Keratinocyte (primary cell): ENCODE measurements at regions not wholly inside any gene's neighbourhood (a gene's known extent, or its start where the extent isn't known, plus 50 kb on each side); places are given as distances from the start of the nearest gene placed in this dataset.
A peak's percentile ranks its signal among the peaks of the same experiment; 100 is the strongest.

ENCODE experiments used
- DNase-seq: peaks from one replicate; pipeline ENCODE4 v3.0.0-alpha.2; 2011; ENCODE audit warnings: low read depth, missing footprints, low spot score
- FAIRE-seq: peaks from 2 replicates; lab custom pipeline; 2011; peaks lifted over from hg19 to GRCh38; lab: Jason Lieb, UNC
- H2AFZ ChIP-seq: 2 replicates; pipeline ENCODE4 v1.6.0; 2012; ENCODE audit warnings: low read length, control low read depth, inconsistent platforms; ENCODE audit not compliant: control insufficient read depth
- H3K27ac ChIP-seq: 2 replicates; pipeline ENCODE4 v1.5.1; 2011; ENCODE audit warnings: low read length; ENCODE audit not compliant: control insufficient read depth, insufficient read depth
- H3K27me3 ChIP-seq: 3 replicates; pipeline ENCODE4 v1.6.0; 2011; ENCODE audit warnings: low read length; ENCODE audit not compliant: control insufficient read depth, insufficient read depth; ENCODE audit errors: extremely low read depth
- H3K36me3 ChIP-seq, 2 experiments: 2 replicates in 1 of 2; 3 replicates in 1 of 2; pipeline ENCODE4 v1.5.1; 2011; ENCODE audit warnings: low read length in 2 of 2, mild to moderate bottlenecking in 1 of 2; ENCODE audit not compliant: control insufficient read depth in 2 of 2, insufficient read depth in 2 of 2; ENCODE audit errors: extremely low read depth in 1 of 2
- H3K4me1 ChIP-seq: 3 replicates; pipeline ENCODE4 v1.5.1; 2011; ENCODE audit warnings: low read length; ENCODE audit not compliant: control insufficient read depth, insufficient read depth; ENCODE audit errors: extremely low read depth
- H3K4me2 ChIP-seq: 3 replicates; pipeline ENCODE4 v1.6.0; 2011; ENCODE audit warnings: low read depth, low read length; ENCODE audit not compliant: control insufficient read depth, insufficient read depth; ENCODE audit errors: extremely low read depth
- H3K4me3 ChIP-seq, 3 experiments: fragments of 200-600 bp in 1 of 3; sonication (generic) in 1 of 3; 2 replicates in 2 of 3; 3 replicates in 1 of 3; pipeline ENCODE4 v1.5.1; 2011 to 2016; ENCODE audit warnings: low read length in 3 of 3, mild to moderate bottlenecking in 3 of 3, control low read depth in 2 of 3, inconsistent platforms in 1 of 3, low read depth in 1 of 3, mixed read lengths in 1 of 3, mixed run types in 1 of 3, moderate library complexity in 1 of 3; ENCODE audit not compliant: control insufficient read depth in 2 of 3, insufficient read depth in 2 of 3; ENCODE audit errors: extremely low read depth in 1 of 3
- H3K79me2 ChIP-seq: 2 replicates; pipeline ENCODE4 v1.6.0; 2012; ENCODE audit warnings: low read length; ENCODE audit not compliant: control insufficient read depth, insufficient read depth
- H3K9ac ChIP-seq: 3 replicates; pipeline ENCODE4 v1.6.0; 2011; ENCODE audit warnings: low read length; ENCODE audit not compliant: control insufficient read depth, insufficient read depth; ENCODE audit errors: extremely low read depth
- H3K9me1 ChIP-seq: 3 replicates; pipeline ENCODE4 v1.6.0; 2011; ENCODE audit warnings: low read length; ENCODE audit not compliant: control insufficient read depth, insufficient read depth; ENCODE audit errors: extremely low read depth
- H3K9me3 ChIP-seq: 2 replicates; pipeline ENCODE4 v1.5.1; 2012; ENCODE audit warnings: low read depth, low read length; ENCODE audit not compliant: control insufficient read depth
- H4K20me1 ChIP-seq: 3 replicates; pipeline ENCODE4 v1.6.0; 2011; ENCODE audit warnings: low read length; ENCODE audit not compliant: control insufficient read depth, insufficient read depth; ENCODE audit errors: extremely low read depth
- EZH2 ChIP-seq: IDR thresholded peaks from one replicate; pipeline ENCODE4 v1.6.1; 2012; ENCODE audit warnings: inconsistent platforms, mild to moderate bottlenecking, low read length, moderate library complexity
- dilution Hi-C: fragments of 300-500 bp; cut with MboI; formaldehyde crosslinking; loops from one replicate; pipeline ENCODE4 v1.7.0; 2020; ENCODE audit warnings: low sequenced_read_pairs; ENCODE audit not compliant: extremely low pct_ligation_motif_present
- TF ChIP-seq, protein P1 (sequence below), 3 experiments: IDR thresholded peaks in 1 of 3; conservative IDR thresholded peaks in 1 of 3; optimal IDR thresholded peaks in 1 of 3; 2 replicates in 2 of 3; 3 replicates in 1 of 3; pipeline versions ENCODE3 to v1.5.1; 2011; ENCODE audit warnings: low read length in 3 of 3, mild to moderate bottlenecking in 3 of 3, moderate library complexity in 2 of 3, control low read depth in 1 of 3, inconsistent platforms in 1 of 3; ENCODE audit not compliant: insufficient read depth in 2 of 3; ENCODE audit errors: extremely low read depth in 1 of 3

DNA sequence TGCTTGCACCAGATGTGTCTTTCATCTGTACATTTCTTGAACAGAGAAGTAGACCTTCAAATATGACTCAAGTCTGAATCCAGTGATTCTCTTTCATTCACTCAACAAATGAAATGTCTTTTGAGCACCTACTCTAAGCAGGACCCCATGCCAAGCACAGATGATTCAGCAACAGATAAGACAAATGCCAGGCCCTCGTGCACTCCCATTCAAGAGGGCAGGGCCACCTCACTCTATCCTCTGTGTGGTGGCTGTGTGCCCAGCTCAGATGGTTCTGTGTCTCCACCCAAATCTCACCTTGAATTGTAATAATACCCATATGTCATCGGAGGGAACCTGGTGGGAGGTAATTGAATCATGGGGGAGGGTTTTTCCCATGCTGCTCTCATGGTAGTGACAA is 74.1 kb upstream of the NKD1 start:
- H3K4me1 ChIP-seq: peaks cover 18% of the 10 kb centered on the region
- dilution Hi-C loops: no loop called here
- H3K4me3 ChIP-seq: no peak overlapping the region
- peaks cover 14% of the 10 kb centered on the region for H3K27me3 ChIP-seq
- no peaks in the 10 kb centered on the region for H3K9me3 ChIP-seq
- FAIRE-seq: no peak
- no peak overlapping the region for H3K9ac ChIP-seq
- H4K20me1 ChIP-seq: no peaks in the 10 kb centered on the region
- H3K36me3 ChIP-seq: no peaks in the 10 kb centered on the region
- H2AFZ ChIP-seq: no peak overlapping the region
- H3K9me1 ChIP-seq: no peaks in the 10 kb centered on the region
- H3K27ac ChIP-seq: no peak overlapping the region
- no peak for DNase-seq
- H3K79me2 ChIP-seq: no peaks in the 10 kb centered on the region
- TF ChIP-seq, protein P1, sequence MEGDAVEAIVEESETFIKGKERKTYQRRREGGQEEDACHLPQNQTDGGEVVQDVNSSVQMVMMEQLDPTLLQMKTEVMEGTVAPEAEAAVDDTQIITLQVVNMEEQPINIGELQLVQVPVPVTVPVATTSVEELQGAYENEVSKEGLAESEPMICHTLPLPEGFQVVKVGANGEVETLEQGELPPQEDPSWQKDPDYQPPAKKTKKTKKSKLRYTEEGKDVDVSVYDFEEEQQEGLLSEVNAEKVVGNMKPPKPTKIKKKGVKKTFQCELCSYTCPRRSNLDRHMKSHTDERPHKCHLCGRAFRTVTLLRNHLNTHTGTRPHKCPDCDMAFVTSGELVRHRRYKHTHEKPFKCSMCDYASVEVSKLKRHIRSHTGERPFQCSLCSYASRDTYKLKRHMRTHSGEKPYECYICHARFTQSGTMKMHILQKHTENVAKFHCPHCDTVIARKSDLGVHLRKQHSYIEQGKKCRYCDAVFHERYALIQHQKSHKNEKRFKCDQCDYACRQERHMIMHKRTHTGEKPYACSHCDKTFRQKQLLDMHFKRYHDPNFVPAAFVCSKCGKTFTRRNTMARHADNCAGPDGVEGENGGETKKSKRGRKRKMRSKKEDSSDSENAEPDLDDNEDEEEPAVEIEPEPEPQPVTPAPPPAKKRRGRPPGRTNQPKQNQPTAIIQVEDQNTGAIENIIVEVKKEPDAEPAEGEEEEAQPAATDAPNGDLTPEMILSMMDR (optimal IDR thresholded peaks at IDR 0.05 in 1 of 3, IDR thresholded peaks at IDR 0.05 in 1 of 3, conservative IDR thresholded peaks at IDR 0.05 in 1 of 3; ENCODE audit: extremely low read depth in 1 of 3, insufficient read depth in 2 of 3, low read length in 3 of 3): no peak
- no peak for TF ChIP-seq EZH2
- H3K4me2 ChIP-seq: no peak overlapping the region

DNA sequence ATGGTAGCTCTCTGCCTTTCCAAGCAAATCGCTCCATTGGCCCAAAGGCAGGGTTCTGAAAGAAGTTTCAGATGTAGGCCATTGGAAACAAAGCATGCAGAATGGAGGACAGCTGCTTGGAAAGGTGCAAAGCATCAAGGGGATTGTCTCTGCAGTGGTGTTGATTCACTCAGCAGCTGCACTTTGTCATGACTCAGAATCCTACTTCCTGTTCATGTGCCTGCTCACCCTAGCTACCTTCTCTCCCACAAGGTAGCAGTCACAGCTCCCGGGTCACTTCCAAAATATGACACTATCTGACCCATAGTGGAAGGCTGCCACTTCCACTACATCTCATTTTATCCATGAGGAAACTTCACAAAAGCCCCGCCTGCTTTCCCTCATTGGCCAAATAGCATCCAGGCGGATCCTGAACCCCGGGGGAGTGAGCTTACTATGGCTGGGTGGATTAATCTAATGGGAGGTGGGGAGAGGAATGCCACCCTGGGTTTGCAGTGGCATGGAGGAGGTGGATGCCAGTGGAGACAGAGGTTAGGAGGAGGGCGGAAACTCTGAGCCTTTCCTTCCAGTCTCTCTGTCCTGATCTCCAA is 74.7 kb upstream of the NKD1 start:
- TF ChIP-seq, protein P1 (optimal IDR thresholded peaks at IDR 0.05 in 1 of 3, IDR thresholded peaks at IDR 0.05 in 1 of 3, conservative IDR thresholded peaks at IDR 0.05 in 1 of 3; ENCODE audit: extremely low read depth in 1 of 3, insufficient read depth in 2 of 3, low read length in 3 of 3): peak in 1 of 3 experiments; percentile 4
- TF ChIP-seq EZH2: no peak
- no peaks in the 10 kb centered on the region for H3K9me3 ChIP-seq
- H3K9ac ChIP-seq: no peak overlapping the region
- H4K20me1 ChIP-seq: no peaks in the 10 kb centered on the region
- no peaks in the 10 kb centered on the region for H3K9me1 ChIP-seq
- H3K36me3 ChIP-seq: no peaks in the 10 kb centered on the region
- H3K4me3 ChIP-seq: no peak overlapping the region
- H3K27me3 ChIP-seq: peaks cover 19% of the 10 kb centered on the region
- no peak overlapping the region for H3K4me2 ChIP-seq
- DNase-seq (peak; percentile 36), FAIRE-seq (peak; percentile 96)
- peaks cover 16% of the 10 kb centered on the region for H3K4me1 ChIP-seq
- H3K27ac ChIP-seq: no peak overlapping the region
- no peak overlapping the region for H2AFZ ChIP-seq
- H3K79me2 ChIP-seq: no peaks in the 10 kb centered on the region
- dilution Hi-C loops: no loop called here
